GM21390 (cell line): ENCODE measurements at regions not wholly inside any gene's neighbourhood (a gene's known extent, or its start where the extent isn't known, plus 50 kb on each side); places are given as distances from the start of the nearest gene placed in this dataset.

ENCODE experiments used
- ATAC-seq: cut with Tn5 transposase; IDR thresholded peaks from one replicate; pipeline ENCODE4 v1.9.1; 2021; ENCODE audit not compliant: unreplicated experiment

GRCh38 chr2:84290537-84290936 lies 168.5 kb downstream of the SUCLG1 start:
- ATAC-seq: no peak

GRCh38 chr2:84288293-84288692 lies 170.8 kb downstream of the SUCLG1 start:
- no peak for ATAC-seq

- ATAC-seq: no peak
These were observed 172.2 kb downstream of the SUCLG1 start for GRCh38 chr2:84286878-84287277.

GRCh38 chr2:84285056-84285747 lies 173.9 kb downstream of the SUCLG1 start:
- no peak for ATAC-seq

GRCh38 chr2:84283506-84283905 lies 175.6 kb downstream of the SUCLG1 start:
- no peak for ATAC-seq

GRCh38 chr2:84281510-84281909 lies 177.6 kb downstream of the SUCLG1 start:
- ATAC-seq: no peak

- no peak for ATAC-seq
These were observed 178.2 kb downstream of the SUCLG1 start for GRCh38 chr2:84280873-84281272.

GRCh38 chr2:84278386-84278785 lies 180.7 kb downstream of the SUCLG1 start:
- no peak for ATAC-seq

GRCh38 chr2:84276590-84277255 lies 182.4 kb downstream of the SUCLG1 start:
- no peak for ATAC-seq

GRCh38 chr2:84273406-84273805 lies 185.7 kb downstream of the SUCLG1 start:
- ATAC-seq: no peak

- ATAC-seq: no peak
These were observed 187.1 kb downstream of the SUCLG1 start for GRCh38 chr2:84271977-84272376.

GRCh38 chr2:84257831-84258230 lies 201.2 kb downstream of the SUCLG1 start:
- no peak for ATAC-seq

GRCh38 chr2:84251651-84252302 lies 207.3 kb downstream of the SUCLG1 start:
- ATAC-seq: no peak

- no peak for ATAC-seq
These were observed 209.9 kb downstream of the SUCLG1 start for GRCh38 chr2:84249140-84249539.

GRCh38 chr2:84247532-84247931 lies 211.5 kb downstream of the SUCLG1 start:
- no peak for ATAC-seq

GRCh38 chr2:84243788-84244733 lies 215.0 kb downstream of the SUCLG1 start:
- ATAC-seq: no peak

GRCh38 chr2:84238907-84239306 lies 220.2 kb downstream of the SUCLG1 start:
- no peak for ATAC-seq

GRCh38 chr2:84236288-84236687 lies 222.8 kb downstream of the SUCLG1 start:
- no peak for ATAC-seq

GRCh38 chr2:84234103-84234502 lies 225.0 kb downstream of the SUCLG1 start:
- ATAC-seq: no peak

- ATAC-seq: no peak
These were observed 227.6 kb downstream of the SUCLG1 start for GRCh38 chr2:84231478-84231877.

GRCh38 chr2:84224121-84224520 lies 235.0 kb downstream of the SUCLG1 start:
- ATAC-seq: no peak
